ENCODE measurements at regions not wholly inside any gene's neighbourhood (a gene's known extent, or its start where the extent isn't known, plus 50 kb on each side); places are given as distances from the start of the nearest gene placed in this dataset.

DNA sequence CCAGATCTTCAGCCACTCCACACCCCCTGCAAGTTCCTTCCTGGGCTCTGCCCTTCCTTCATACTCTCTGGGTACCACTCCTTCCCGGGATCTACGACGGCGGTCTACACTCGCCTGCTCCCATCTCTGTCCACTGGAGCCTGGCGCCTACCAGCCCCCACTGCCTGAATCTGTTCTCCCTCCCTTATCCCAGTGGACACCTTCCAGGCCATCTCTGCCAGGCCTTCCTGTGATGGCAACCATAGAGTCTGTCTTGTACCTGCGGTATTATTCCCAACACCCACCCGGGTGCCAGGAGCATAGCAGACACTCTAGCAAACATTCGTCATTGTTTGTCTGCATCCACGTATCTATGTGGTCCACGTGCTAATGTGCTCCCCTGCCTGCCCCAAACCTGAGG, 140.9 kb downstream of the ZFP36L2 start:
- H3K9me3 ChIP-seq = peaks cover 0 to 1% of the 10 kb centered on the region in 2 donors
- no peaks in the 10 kb centered on the region for H3K27me3 ChIP-seq
- H3K4me3 ChIP-seq = no peak overlapping the region
- TF ChIP-seq, protein P1, sequence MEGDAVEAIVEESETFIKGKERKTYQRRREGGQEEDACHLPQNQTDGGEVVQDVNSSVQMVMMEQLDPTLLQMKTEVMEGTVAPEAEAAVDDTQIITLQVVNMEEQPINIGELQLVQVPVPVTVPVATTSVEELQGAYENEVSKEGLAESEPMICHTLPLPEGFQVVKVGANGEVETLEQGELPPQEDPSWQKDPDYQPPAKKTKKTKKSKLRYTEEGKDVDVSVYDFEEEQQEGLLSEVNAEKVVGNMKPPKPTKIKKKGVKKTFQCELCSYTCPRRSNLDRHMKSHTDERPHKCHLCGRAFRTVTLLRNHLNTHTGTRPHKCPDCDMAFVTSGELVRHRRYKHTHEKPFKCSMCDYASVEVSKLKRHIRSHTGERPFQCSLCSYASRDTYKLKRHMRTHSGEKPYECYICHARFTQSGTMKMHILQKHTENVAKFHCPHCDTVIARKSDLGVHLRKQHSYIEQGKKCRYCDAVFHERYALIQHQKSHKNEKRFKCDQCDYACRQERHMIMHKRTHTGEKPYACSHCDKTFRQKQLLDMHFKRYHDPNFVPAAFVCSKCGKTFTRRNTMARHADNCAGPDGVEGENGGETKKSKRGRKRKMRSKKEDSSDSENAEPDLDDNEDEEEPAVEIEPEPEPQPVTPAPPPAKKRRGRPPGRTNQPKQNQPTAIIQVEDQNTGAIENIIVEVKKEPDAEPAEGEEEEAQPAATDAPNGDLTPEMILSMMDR (IDR thresholded peaks at IDR 0.05) = no peak
- H3K36me3 ChIP-seq = no peaks in the 10 kb centered on the region
- intact Hi-C loops (cut with DNase I) = no loop called here
- H3K27ac ChIP-seq = peak overlapping the region; percentile 75 to 86
- ATAC-seq (no peak), DNase-seq (peak in 1 of 4 donors; percentile 46)
- H3K4me1 ChIP-seq = peaks cover 40 to 59% of the 10 kb centered on the region in 2 donors

DNA sequence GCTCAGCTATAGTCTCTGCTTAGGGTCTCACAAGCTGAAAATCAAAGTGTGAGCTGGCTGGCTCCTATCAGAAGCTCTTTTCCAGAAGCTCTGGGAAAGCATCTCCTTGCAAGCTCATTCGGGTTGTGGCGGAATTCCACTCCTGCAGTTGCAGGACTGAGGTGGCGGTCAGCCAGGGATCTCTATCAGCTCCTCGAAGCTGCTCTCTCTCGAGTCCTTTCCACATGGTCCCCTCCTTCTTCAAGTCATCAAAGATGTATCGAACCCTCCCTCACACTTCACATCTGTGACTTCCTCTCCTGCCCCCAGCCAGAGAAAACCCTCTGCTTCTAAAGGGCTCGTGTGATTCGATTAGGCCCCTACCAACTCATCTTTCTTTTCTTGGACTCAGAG, 141.7 kb downstream of the ZFP36L2 start:
- intact Hi-C loops (cut with DNase I) = no loop called here
- TF ChIP-seq, protein P1 (IDR thresholded peaks at IDR 0.05) = no peak
- H3K4me1 ChIP-seq = peaks cover 40 to 59% of the 10 kb centered on the region in 2 donors
- ATAC-seq (no peak), DNase-seq (peak in 1 of 4 donors; percentile 57)
- H3K9me3 ChIP-seq = no peaks in the 10 kb centered on the region
- H3K4me3 ChIP-seq = no peak overlapping the region
- H3K36me3 ChIP-seq = no peaks in the 10 kb centered on the region
- H3K27me3 ChIP-seq = no peaks in the 10 kb centered on the region
- H3K27ac ChIP-seq = peak overlapping the region in 1 of 2 donors; percentile 70

DNA sequence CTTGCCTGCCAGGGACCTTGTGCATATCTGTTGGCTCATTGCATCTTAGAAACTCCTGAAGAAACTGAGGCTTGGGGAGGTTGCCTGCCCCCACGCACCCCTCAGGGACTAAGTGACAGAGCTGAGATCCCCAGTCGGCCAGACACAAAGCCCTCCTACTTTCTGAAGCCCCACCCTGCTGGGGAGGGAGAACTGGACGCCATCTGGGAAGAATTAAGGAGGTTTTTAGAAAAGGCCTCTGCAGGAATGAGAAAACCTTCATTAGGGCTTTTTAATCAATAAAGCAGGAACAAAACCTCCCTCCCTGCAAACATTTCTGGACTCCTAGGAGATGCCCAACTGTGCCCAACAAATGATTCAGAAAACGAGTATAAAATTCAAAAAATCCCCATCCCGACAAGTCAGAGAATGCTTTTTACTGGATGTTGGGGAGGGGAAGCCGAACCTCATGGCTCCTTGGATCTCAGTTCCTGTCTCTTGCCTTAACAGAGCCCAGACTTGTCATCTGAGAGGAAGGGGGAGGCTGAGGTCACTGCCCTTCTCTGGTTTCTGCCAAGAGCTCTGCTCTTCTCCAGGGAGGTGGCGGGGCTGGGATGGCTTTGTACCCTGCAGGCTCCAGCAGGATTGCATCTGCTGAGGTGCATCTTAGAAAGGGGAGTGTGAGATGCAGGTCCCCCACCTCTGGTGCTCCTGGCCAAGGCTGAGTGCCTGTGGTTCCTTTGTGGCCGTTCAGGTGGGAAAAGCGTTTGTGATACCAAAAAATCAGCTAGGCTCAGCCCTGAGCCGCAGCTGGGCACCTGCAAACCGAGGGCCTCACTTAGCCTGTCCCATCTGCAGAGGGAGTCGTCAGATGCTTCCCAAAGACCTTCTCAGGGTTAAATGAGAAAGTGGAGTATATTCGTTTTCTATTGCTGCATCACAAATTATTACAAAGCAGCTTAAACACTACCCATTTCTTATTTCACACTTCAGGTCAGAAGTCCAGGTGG, 142.4 kb downstream of the ZFP36L2 start:
- ATAC-seq (peak; percentile 26), DNase-seq (peak in 1 of 4 donors; percentile 47)
- Histone ChIP-seq H3K36me3 (no peaks in the 10 kb centered on the region), H3K4me3 (no peak overlapping the region), H3K27ac (peak overlapping the region; percentile 39 to 70), H3K9me3 (no peaks in the 10 kb centered on the region), H3K4me1 (peaks cover 40 to 62% of the 10 kb centered on the region in 2 donors), H3K27me3 (no peaks in the 10 kb centered on the region)
- intact Hi-C loops (cut with DNase I) = no loop called here
- TF ChIP-seq, protein P1 (IDR thresholded peaks at IDR 0.05) = no peak

DNA sequence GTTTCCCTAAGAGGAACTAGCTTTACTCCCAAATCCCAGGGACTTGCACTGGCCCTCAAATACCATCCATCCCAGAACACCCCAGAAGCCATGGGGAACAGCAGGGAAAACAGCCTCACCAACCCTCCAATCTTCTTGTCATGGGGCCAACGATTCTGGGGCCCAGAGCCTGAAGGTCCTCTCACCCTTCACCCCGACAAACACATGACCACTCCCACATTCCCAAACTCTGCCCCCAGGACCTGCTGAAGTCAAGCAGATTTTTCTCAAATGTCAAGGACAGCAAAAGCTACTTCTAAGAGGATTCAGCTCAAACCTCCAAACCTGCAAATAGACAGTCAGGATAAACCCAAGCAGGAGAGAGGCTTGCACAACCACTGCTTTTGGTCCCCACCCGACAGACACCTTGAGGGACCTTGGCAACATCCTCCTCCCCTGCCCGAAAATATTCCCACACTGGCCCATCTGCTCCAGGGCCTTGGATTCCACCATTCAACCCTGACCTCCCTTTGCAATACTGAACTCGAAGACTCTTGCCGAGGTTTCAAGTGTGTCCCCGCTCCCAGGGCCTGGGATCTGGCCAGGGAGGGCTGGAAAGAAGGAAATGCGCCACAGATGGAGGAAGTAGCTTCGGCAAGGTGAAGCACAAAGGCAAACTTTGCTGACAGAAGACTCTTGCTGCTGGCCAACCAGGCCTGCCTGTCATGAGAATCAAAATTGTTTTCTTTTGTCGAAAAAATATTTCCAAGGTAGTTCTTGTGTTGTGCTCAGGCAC, 143.3 kb downstream of the ZFP36L2 start:
- DNase-seq (peak in 1 of 4 donors; percentile 50), ATAC-seq (peak; percentile 31)
- H3K9me3 ChIP-seq = no peaks in the 10 kb centered on the region
- peak overlapping the region; percentile 39 to 70 for H3K27ac ChIP-seq
- TF ChIP-seq, protein P1 (IDR thresholded peaks at IDR 0.05) = no peak
- no peaks in the 10 kb centered on the region for H3K36me3 ChIP-seq
- no peaks in the 10 kb centered on the region for H3K27me3 ChIP-seq
- H3K4me3 ChIP-seq = no peak overlapping the region
- intact Hi-C loops (cut with DNase I) = no loop called here
- peaks cover 40 to 66% of the 10 kb centered on the region in 2 donors for H3K4me1 ChIP-seq
